ENCODE measurements at regions not wholly inside any gene's neighbourhood (a gene's known extent, or its start where the extent isn't known, plus 50 kb on each side); places are given as distances from the start of the nearest gene placed in this dataset.
"Not testable (repeated sequence)": the region's sequence is repeated elsewhere in the genome, so short reads cannot be mapped to it uniquely, and the experiment has no call there.

GRCh38 chr2:183533021-183533420 lies 408.8 kb downstream of the NUP35 start:
- H3K27ac ChIP-seq (ENCODE audit: low read depth, low read length), result no peak overlapping the region
- H3K27me3 ChIP-seq (ENCODE audit: control insufficient read depth, insufficient read depth, low read length), result no peaks in the 10 kb centered on the region
- DNase-seq (ENCODE audit: low read depth in 4 of 6, low spot score in 6 of 6), result no peak
- no peaks in the 10 kb centered on the region for H3K36me3 ChIP-seq (ENCODE audit: control insufficient read depth, insufficient read depth, low read length)
- no peaks in the 10 kb centered on the region for H3K4me1 ChIP-seq (ENCODE audit: control insufficient read depth, insufficient read depth, low read length)
- no CpG with 5 or more reads among the region's 2 CpGs for WGBS (ENCODE audit: insufficient coverage)
- H3K9me3 ChIP-seq (ENCODE audit: control insufficient read depth, insufficient read depth, low read length), result no peaks in the 10 kb centered on the region
- H3K4me3 ChIP-seq (ENCODE audit: low read depth, low read length), result no peak overlapping the region

- Histone ChIP-seq H3K4me1 (ENCODE audit: control insufficient read depth, insufficient read depth, low read length) (no peaks in the 10 kb centered on the region), H3K27ac (ENCODE audit: low read depth, low read length) (no peak overlapping the region), H3K27me3 (ENCODE audit: control insufficient read depth, insufficient read depth, low read length) (no peaks in the 10 kb centered on the region), H3K36me3 (ENCODE audit: control insufficient read depth, insufficient read depth, low read length) (no peaks in the 10 kb centered on the region), H3K4me3 (ENCODE audit: low read depth, low read length) (no peak overlapping the region), H3K9me3 (ENCODE audit: control insufficient read depth, insufficient read depth, low read length) (no peaks in the 10 kb centered on the region)
- WGBS (ENCODE audit: insufficient coverage), result 100% methylated on average over 1 of the region's 3 CpGs
- no peak for DNase-seq (ENCODE audit: low read depth in 4 of 6, low spot score in 6 of 6)
These were observed 412.0 kb downstream of the NUP35 start for GRCh38 chr2:183536290-183536689.

- no peak for DNase-seq (ENCODE audit: low read depth in 4 of 6, low spot score in 6 of 6)
- Histone ChIP-seq H3K27ac (ENCODE audit: low read depth, low read length) (no peak overlapping the region), H3K4me3 (ENCODE audit: low read depth, low read length) (no peak overlapping the region), H3K27me3 (ENCODE audit: control insufficient read depth, insufficient read depth, low read length) (no peaks in the 10 kb centered on the region), H3K36me3 (ENCODE audit: control insufficient read depth, insufficient read depth, low read length) (no peaks in the 10 kb centered on the region), H3K4me1 (ENCODE audit: control insufficient read depth, insufficient read depth, low read length) (no peaks in the 10 kb centered on the region), H3K9me3 (ENCODE audit: control insufficient read depth, insufficient read depth, low read length) (no peaks in the 10 kb centered on the region)
- no CpG with 5 or more reads among the region's 3 CpGs for WGBS (ENCODE audit: insufficient coverage)
These were observed 412.5 kb downstream of the NUP35 start for GRCh38 chr2:183536714-183537113.

- no peak for DNase-seq (ENCODE audit: low read depth in 4 of 6, low spot score in 6 of 6)
- no peaks in the 10 kb centered on the region for H3K9me3 ChIP-seq (ENCODE audit: control insufficient read depth, insufficient read depth, low read length)
- WGBS (ENCODE audit: insufficient coverage), result 94% methylated on average over 3 of the region's 6 CpGs
- H3K27me3 ChIP-seq (ENCODE audit: control insufficient read depth, insufficient read depth, low read length), result no peaks in the 10 kb centered on the region
- no peaks in the 10 kb centered on the region for H3K4me1 ChIP-seq (ENCODE audit: control insufficient read depth, insufficient read depth, low read length)
- no peak overlapping the region for H3K4me3 ChIP-seq (ENCODE audit: low read depth, low read length)
- no peak overlapping the region for H3K27ac ChIP-seq (ENCODE audit: low read depth, low read length)
- H3K36me3 ChIP-seq (ENCODE audit: control insufficient read depth, insufficient read depth, low read length), result no peaks in the 10 kb centered on the region
These were observed 417.5 kb downstream of the NUP35 start for GRCh38 chr2:183541766-183542165.

- H3K36me3 ChIP-seq (ENCODE audit: control insufficient read depth, insufficient read depth, low read length), result no peaks in the 10 kb centered on the region
- H3K27ac ChIP-seq (ENCODE audit: low read depth, low read length), result no peak overlapping the region
- 88% methylated on average over 1 of the region's 3 CpGs for WGBS (ENCODE audit: insufficient coverage)
- H3K4me1 ChIP-seq (ENCODE audit: control insufficient read depth, insufficient read depth, low read length), result no peaks in the 10 kb centered on the region
- no peak overlapping the region for H3K4me3 ChIP-seq (ENCODE audit: low read depth, low read length)
- no peak for DNase-seq (ENCODE audit: low read depth in 4 of 6, low spot score in 6 of 6)
- H3K9me3 ChIP-seq (ENCODE audit: control insufficient read depth, insufficient read depth, low read length), result no peaks in the 10 kb centered on the region
- H3K27me3 ChIP-seq (ENCODE audit: control insufficient read depth, insufficient read depth, low read length), result no peaks in the 10 kb centered on the region
These were observed 418.4 kb downstream of the NUP35 start for GRCh38 chr2:183542606-183543005.

- Histone ChIP-seq H3K27me3 (ENCODE audit: control insufficient read depth, insufficient read depth, low read length) (no peaks in the 10 kb centered on the region), H3K4me1 (ENCODE audit: control insufficient read depth, insufficient read depth, low read length) (no peaks in the 10 kb centered on the region), H3K36me3 (ENCODE audit: control insufficient read depth, insufficient read depth, low read length) (no peaks in the 10 kb centered on the region), H3K27ac (ENCODE audit: low read depth, low read length) (no peak overlapping the region), H3K4me3 (ENCODE audit: low read depth, low read length) (no peak overlapping the region), H3K9me3 (ENCODE audit: control insufficient read depth, insufficient read depth, low read length) (no peaks in the 10 kb centered on the region)
- 96% methylated on average over 5 of the region's 5 CpGs for WGBS (ENCODE audit: insufficient coverage)
- no peak for DNase-seq (ENCODE audit: low read depth in 4 of 6, low spot score in 6 of 6)
These were observed 419.0 kb downstream of the NUP35 start for GRCh38 chr2:183543222-183543621.

- H3K36me3 ChIP-seq (ENCODE audit: control insufficient read depth, insufficient read depth, low read length), result no peaks in the 10 kb centered on the region
- no peaks in the 10 kb centered on the region for H3K4me1 ChIP-seq (ENCODE audit: control insufficient read depth, insufficient read depth, low read length)
- DNase-seq (ENCODE audit: low read depth in 4 of 6, low spot score in 6 of 6), result no peak
- H3K9me3 ChIP-seq (ENCODE audit: control insufficient read depth, insufficient read depth, low read length), result no peaks in the 10 kb centered on the region
- H3K27ac ChIP-seq (ENCODE audit: low read depth, low read length), result no peak overlapping the region
- H3K27me3 ChIP-seq (ENCODE audit: control insufficient read depth, insufficient read depth, low read length), result no peaks in the 10 kb centered on the region
- H3K4me3 ChIP-seq (ENCODE audit: low read depth, low read length), result no peak overlapping the region
- 80% methylated on average over 5 of the region's 7 CpGs for WGBS (ENCODE audit: insufficient coverage)
These were observed 419.5 kb downstream of the NUP35 start for GRCh38 chr2:183543731-183544130.

- WGBS (ENCODE audit: insufficient coverage), result 90% methylated on average over 12 of the region's 21 CpGs
- not testable (repeated sequence) for H3K9me3 ChIP-seq (ENCODE audit: control insufficient read depth, insufficient read depth, low read length)
These were observed 422.5 kb downstream of the NUP35 start for GRCh38 chr2:183546560-183547350.

GRCh38 chr2:183552716-183553115 lies 428.5 kb downstream of the NUP35 start:
- no CpG with 5 or more reads among the region's 4 CpGs for WGBS (ENCODE audit: insufficient coverage)
- no peak for DNase-seq (ENCODE audit: low read depth in 4 of 6, low spot score in 6 of 6)
- H3K27me3 ChIP-seq (ENCODE audit: control insufficient read depth, insufficient read depth, low read length), result no peaks in the 10 kb centered on the region

More at GRCh38 chr2:183546560-183547350, 422.5 kb downstream of the NUP35 start:
- not testable (repeated sequence) for H3K36me3 ChIP-seq (ENCODE audit: control insufficient read depth, insufficient read depth, low read length); H3K4me3 ChIP-seq (ENCODE audit: low read depth, low read length); DNase-seq (ENCODE audit: low read depth in 4 of 6, low spot score in 6 of 6); H3K4me1 ChIP-seq (ENCODE audit: control insufficient read depth, insufficient read depth, low read length); H3K27ac ChIP-seq (ENCODE audit: low read depth, low read length); H3K27me3 ChIP-seq (ENCODE audit: control insufficient read depth, insufficient read depth, low read length)

GRCh38 chr2:183564726-183565125 lies 440.5 kb downstream of the NUP35 start:
- DNase-seq (ENCODE audit: low read depth in 4 of 6, low spot score in 6 of 6), result no peak
- H3K4me1 ChIP-seq (ENCODE audit: control insufficient read depth, insufficient read depth, low read length), result no peaks in the 10 kb centered on the region
- H3K27me3 ChIP-seq (ENCODE audit: control insufficient read depth, insufficient read depth, low read length), result no peaks in the 10 kb centered on the region
- no peak overlapping the region for H3K27ac ChIP-seq (ENCODE audit: low read depth, low read length)
- H3K4me3 ChIP-seq (ENCODE audit: low read depth, low read length), result no peak overlapping the region
- no peaks in the 10 kb centered on the region for H3K36me3 ChIP-seq (ENCODE audit: control insufficient read depth, insufficient read depth, low read length)
- no peaks in the 10 kb centered on the region for H3K9me3 ChIP-seq (ENCODE audit: control insufficient read depth, insufficient read depth, low read length)

More at GRCh38 chr2:183552716-183553115, 428.5 kb downstream of the NUP35 start:
- Histone ChIP-seq H3K9me3 (ENCODE audit: control insufficient read depth, insufficient read depth, low read length) (no peaks in the 10 kb centered on the region), H3K4me1 (ENCODE audit: control insufficient read depth, insufficient read depth, low read length) (no peaks in the 10 kb centered on the region), H3K4me3 (ENCODE audit: low read depth, low read length) (no peak overlapping the region), H3K27ac (ENCODE audit: low read depth, low read length) (no peak overlapping the region), H3K36me3 (ENCODE audit: control insufficient read depth, insufficient read depth, low read length) (no peaks in the 10 kb centered on the region)
